ENCODE measurements at regions not wholly inside any gene's neighbourhood (a gene's known extent, or its start where the extent isn't known, plus 50 kb on each side); places are given as distances from the start of the nearest gene placed in this dataset.

DNA sequence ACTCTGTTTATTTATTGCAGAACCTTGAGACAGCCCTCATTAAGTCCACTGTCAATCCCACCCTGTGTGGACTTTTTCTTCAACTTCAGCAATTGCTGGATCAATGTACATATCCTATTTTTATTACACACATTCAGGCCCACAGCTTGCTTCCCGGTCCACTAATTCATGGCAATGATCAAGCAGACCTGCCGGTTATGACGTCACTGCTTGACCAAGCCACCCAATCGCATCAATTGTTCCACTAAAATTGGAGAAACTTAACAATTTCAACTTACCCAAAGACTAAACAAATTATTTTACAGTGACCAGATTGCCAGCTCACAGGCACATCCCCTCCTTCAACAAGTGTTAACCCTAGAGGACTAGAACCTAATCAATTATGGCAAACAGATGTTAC lies 240.4 kb upstream of the MAGEB18 start:
- TF ChIP-seq, protein P1, sequence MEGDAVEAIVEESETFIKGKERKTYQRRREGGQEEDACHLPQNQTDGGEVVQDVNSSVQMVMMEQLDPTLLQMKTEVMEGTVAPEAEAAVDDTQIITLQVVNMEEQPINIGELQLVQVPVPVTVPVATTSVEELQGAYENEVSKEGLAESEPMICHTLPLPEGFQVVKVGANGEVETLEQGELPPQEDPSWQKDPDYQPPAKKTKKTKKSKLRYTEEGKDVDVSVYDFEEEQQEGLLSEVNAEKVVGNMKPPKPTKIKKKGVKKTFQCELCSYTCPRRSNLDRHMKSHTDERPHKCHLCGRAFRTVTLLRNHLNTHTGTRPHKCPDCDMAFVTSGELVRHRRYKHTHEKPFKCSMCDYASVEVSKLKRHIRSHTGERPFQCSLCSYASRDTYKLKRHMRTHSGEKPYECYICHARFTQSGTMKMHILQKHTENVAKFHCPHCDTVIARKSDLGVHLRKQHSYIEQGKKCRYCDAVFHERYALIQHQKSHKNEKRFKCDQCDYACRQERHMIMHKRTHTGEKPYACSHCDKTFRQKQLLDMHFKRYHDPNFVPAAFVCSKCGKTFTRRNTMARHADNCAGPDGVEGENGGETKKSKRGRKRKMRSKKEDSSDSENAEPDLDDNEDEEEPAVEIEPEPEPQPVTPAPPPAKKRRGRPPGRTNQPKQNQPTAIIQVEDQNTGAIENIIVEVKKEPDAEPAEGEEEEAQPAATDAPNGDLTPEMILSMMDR (IDR thresholded peaks at IDR 0.05; ENCODE audit: control extremely low read depth in 1 of 3, insufficient read depth in 1 of 3, low read depth in 1 of 3, low read length in 3 of 3), result no peak
- TF ChIP-seq, protein P2, sequence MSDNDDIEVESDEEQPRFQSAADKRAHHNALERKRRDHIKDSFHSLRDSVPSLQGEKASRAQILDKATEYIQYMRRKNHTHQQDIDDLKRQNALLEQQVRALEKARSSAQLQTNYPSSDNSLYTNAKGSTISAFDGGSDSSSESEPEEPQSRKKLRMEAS (IDR thresholded peaks at IDR 0.05), result no peak
- TF ChIP-seq POLR2AphosphoS5 (IDR thresholded peaks at IDR 0.05; ENCODE audit: low read depth, low read length), result no peak
- TF ChIP-seq EGR1 (IDR thresholded peaks at IDR 0.05; ENCODE audit: borderline replicate concordance, low read depth, low read length), result no peak
- TF ChIP-seq TAF1 (IDR thresholded peaks at IDR 0.05; ENCODE audit: low read depth, low read length), result no peak
- TF ChIP-seq POLR2A (IDR thresholded peaks at IDR 0.05; ENCODE audit: control extremely low read depth in 1 of 2, low read depth in 2 of 2, low read length in 2 of 2), result no peak
- no peak for TF ChIP-seq EZH2 (IDR thresholded peaks at IDR 0.05; ENCODE audit: low read depth, low read length, severe bottlenecking)
- TF ChIP-seq, protein P3, sequence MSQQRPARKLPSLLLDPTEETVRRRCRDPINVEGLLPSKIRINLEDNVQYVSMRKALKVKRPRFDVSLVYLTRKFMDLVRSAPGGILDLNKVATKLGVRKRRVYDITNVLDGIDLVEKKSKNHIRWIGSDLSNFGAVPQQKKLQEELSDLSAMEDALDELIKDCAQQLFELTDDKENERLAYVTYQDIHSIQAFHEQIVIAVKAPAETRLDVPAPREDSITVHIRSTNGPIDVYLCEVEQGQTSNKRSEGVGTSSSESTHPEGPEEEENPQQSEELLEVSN (IDR thresholded peaks at IDR 0.05), result no peak
- no peak for TF ChIP-seq SIN3A (conservative IDR thresholded peaks at IDR 0.05 in 1 of 2, IDR thresholded peaks at IDR 0.05 in 1 of 2; ENCODE audit: low read depth in 1 of 2, low read length in 2 of 2)
- no peak for TF ChIP-seq HDAC6 (IDR thresholded peaks at IDR 0.05; ENCODE audit: low read depth, low read length)
- no peak for TF ChIP-seq JUND (IDR thresholded peaks at IDR 0.05; ENCODE audit: low read length)
- no peak for TF ChIP-seq CEBPB (IDR thresholded peaks at IDR 0.05; ENCODE audit: low read depth, low read length)
